A549 (cell line): ENCODE measurements at regions not wholly inside any gene's neighbourhood (a gene's known extent, or its start where the extent isn't known, plus 50 kb on each side); places are given as distances from the start of the nearest gene placed in this dataset.

Experiments
- ATAC-seq, 2 experiments: fragments of 200-7000 bp in 1 of 2; fragments of >200 bp in 1 of 2; cut with Nextera tagmentation in 1 of 2; cut with Tn5 transposase in 1 of 2; 3 replicates each; pipeline versions ENCODE4 v1.8.0 to v1.9.1; 2018 to 2020; ENCODE audit warnings: mild to moderate bottlenecking in 1 of 2, moderate library complexity in 1 of 2
- CTCF ChIA-PET: fragments of 300-600 bp; sonication (Branson Sonifier 250); formaldehyde crosslinking; extraction: SDS; loops from one replicate; lab custom pipeline; 2021; ENCODE audit warnings: antibody characterized with exemption, inconsistent platforms; lab: Yijun Ruan, JAX
- POLR2A ChIA-PET: fragments of 350-600 bp; formaldehyde crosslinking; extraction: SDS; loops from one replicate; lab custom pipeline; 2021; ENCODE audit warnings: antibody characterized with exemption, inconsistent platforms; lab: Yijun Ruan, JAX
- DNase-seq, 2 experiments: peaks; one replicate each; pipeline versions ENCODE4 v3.0.0 to v3.0.0-alpha.2; 2011 to 2016; ENCODE audit warnings: low read depth in 1 of 2, low spot score in 1 of 2
- FAIRE-seq: peaks from 2 replicates; lab custom pipeline; 2011; peaks lifted over from hg19 to GRCh38; lab: Jason Lieb, UNC
- H3K27ac ChIP-seq, 2 experiments: fragments of >200 bp; sonication (Bioruptor Twin); formaldehyde crosslinking; 3 replicates each; pipeline ENCODE4 v1.5.1; 2016 to 2017
- H3K4me1 ChIP-seq: fragments of >200 bp; sonication (Bioruptor Twin); formaldehyde crosslinking; 3 replicates; pipeline ENCODE4 v1.6.1; 2016
- H3K4me2 ChIP-seq: fragments of >200 bp; sonication (Bioruptor Twin); formaldehyde crosslinking; 3 replicates; pipeline ENCODE4 v1.6.1; 2016
- H3K4me3 ChIP-seq: fragments of >200 bp; sonication (Bioruptor Twin); formaldehyde crosslinking; 3 replicates; pipeline ENCODE4 v1.5.1; 2016
- H3K9me3 ChIP-seq: fragments of >200 bp; sonication (Bioruptor Twin); formaldehyde crosslinking; 3 replicates; pipeline ENCODE4 v1.6.1; 2016
- CBX2 ChIP-seq: fragments of 200-600 bp; sonication (generic); IDR thresholded peaks from 2 replicates; pipeline ENCODE4 v1.6.1; 2016; ENCODE audit warnings: low read depth, mild to moderate bottlenecking, borderline replicate concordance
- CBX8 ChIP-seq: fragments of 200-600 bp; sonication (generic); IDR thresholded peaks from 2 replicates; pipeline ENCODE4 v1.6.1; 2016
- CHD2 ChIP-seq: fragments of 150-350 bp; IDR thresholded peaks from 2 replicates; pipeline ENCODE4 v1.6.1; 2014; ENCODE audit warnings: low read length; ENCODE audit not compliant: partially characterized antibody
- ESRRA ChIP-seq: fragments of 150-350 bp; IDR thresholded peaks from 2 replicates; pipeline ENCODE4 v1.6.1; 2014; ENCODE audit warnings: mild to moderate bottlenecking, low read length, borderline replicate concordance
- HES2 ChIP-seq: fragments of >200 bp; sonication (Bioruptor Twin); formaldehyde crosslinking; IDR thresholded peaks from 2 replicates; pipeline ENCODE4 v1.6.1; 2016
- HOXB13 ChIP-seq: fragments of 250-450 bp; sonication (Bioruptor Pico); IDR thresholded peaks from 2 replicates; pipeline ENCODE4 v1.5.0; 2020; ENCODE audit warnings: low read depth, mild to moderate bottlenecking, moderate library complexity
- KDM1A ChIP-seq: fragments of 200-600 bp; sonication (generic); IDR thresholded peaks from 2 replicates; pipeline ENCODE4 v1.6.1; 2016; ENCODE audit warnings: low read depth, mild to moderate bottlenecking
- KDM5A ChIP-seq: fragments of 200-600 bp; sonication (generic); IDR thresholded peaks from 2 replicates; pipeline ENCODE4 v1.6.1; 2016; ENCODE audit warnings: antibody characterized with exemption, mild to moderate bottlenecking
- MAFK ChIP-seq: fragments of 450-650 bp; IDR thresholded peaks from 2 replicates; pipeline ENCODE4 v1.6.1; 2014; ENCODE audit not compliant: partially characterized antibody
- MAX ChIP-seq: IDR thresholded peaks from 2 replicates; pipeline ENCODE4 v1.6.1; 2012
- MYC ChIP-seq: IDR thresholded peaks from 2 replicates; pipeline ENCODE4 v1.6.1; 2012; ENCODE audit warnings: mild to moderate bottlenecking, inconsistent platforms, low read length, improper control_type of control experiment, borderline replicate concordance
- NFE2L2 ChIP-seq: fragments of 150-350 bp; conservative IDR thresholded peaks from 2 replicates; pipeline ENCODE4 v1.6.1; 2014; ENCODE audit warnings: low read length
- NPAS2 ChIP-seq: fragments of 250-450 bp; sonication (Bioruptor Pico); IDR thresholded peaks from 2 replicates; pipeline ENCODE4 v1.8.0; 2022; ENCODE audit warnings: mild to moderate bottlenecking, moderate library complexity, borderline replicate concordance
- PBX3 ChIP-seq: IDR thresholded peaks from 2 replicates; pipeline ENCODE4 v1.6.1; 2012
- PHF8 ChIP-seq: fragments of 200-600 bp; sonication (generic); IDR thresholded peaks from 2 replicates; pipeline ENCODE4 v1.6.1; 2016; ENCODE audit warnings: low read depth, mild to moderate bottlenecking, antibody characterized with exemption, moderate library complexity, borderline replicate concordance
- POLR2A ChIP-seq: IDR thresholded peaks from 2 replicates; pipeline ENCODE4 v1.6.1; 2012; ENCODE audit warnings: mild to moderate bottlenecking, low read length
- REST ChIP-seq: fragments of 200-600 bp; sonication (generic); IDR thresholded peaks from 2 replicates; pipeline ENCODE4 v1.6.1; 2016; ENCODE audit warnings: antibody characterized with exemption, mild to moderate bottlenecking, moderate library complexity
- TFCP2L1 ChIP-seq: fragments of 250-450 bp; sonication (Bioruptor Pico); IDR thresholded peaks from 2 replicates; pipeline ENCODE4 v1.5.0; 2021; ENCODE audit warnings: mild to moderate bottlenecking
- ZC3H11A ChIP-seq: fragments of 450-650 bp; IDR thresholded peaks from 2 replicates; pipeline ENCODE4 v1.6.1; 2014; ENCODE audit warnings: antibody characterized with exemption, mild to moderate bottlenecking
- ZNF302 ChIP-seq: fragments of 250-450 bp; sonication (Bioruptor Pico); IDR thresholded peaks from 2 replicates; pipeline ENCODE4 v1.9.0; 2021; ENCODE audit warnings: inconsistent platforms, mild to moderate bottlenecking, moderate library complexity
- WGBS: methylation state at CpG from one replicate; pipeline ENCODE4 v1.1.6; 2017; ENCODE audit errors: missing lambda C conversion rate; 5-methylcytosine and 5-hydroxymethylcytosine counted together
- TF ChIP-seq, protein P1 (sequence below): fragments of 250-450 bp; sonication (Bioruptor Pico); IDR thresholded peaks from 2 replicates; pipeline ENCODE4 v1.5.0; 2021; ENCODE audit warnings: mild to moderate bottlenecking, moderate library complexity, borderline replicate concordance
- TF ChIP-seq, protein P2 (sequence below): fragments of >200 bp; sonication (Bioruptor Twin); formaldehyde crosslinking; IDR thresholded peaks from 3 replicates; pipeline ENCODE4 v1.6.1; 2016
- TF ChIP-seq, protein P3 (sequence below): IDR thresholded peaks from 2 replicates; pipeline ENCODE4 v1.6.1; 2012; ENCODE audit warnings: low read depth, borderline replicate concordance

DNA sequence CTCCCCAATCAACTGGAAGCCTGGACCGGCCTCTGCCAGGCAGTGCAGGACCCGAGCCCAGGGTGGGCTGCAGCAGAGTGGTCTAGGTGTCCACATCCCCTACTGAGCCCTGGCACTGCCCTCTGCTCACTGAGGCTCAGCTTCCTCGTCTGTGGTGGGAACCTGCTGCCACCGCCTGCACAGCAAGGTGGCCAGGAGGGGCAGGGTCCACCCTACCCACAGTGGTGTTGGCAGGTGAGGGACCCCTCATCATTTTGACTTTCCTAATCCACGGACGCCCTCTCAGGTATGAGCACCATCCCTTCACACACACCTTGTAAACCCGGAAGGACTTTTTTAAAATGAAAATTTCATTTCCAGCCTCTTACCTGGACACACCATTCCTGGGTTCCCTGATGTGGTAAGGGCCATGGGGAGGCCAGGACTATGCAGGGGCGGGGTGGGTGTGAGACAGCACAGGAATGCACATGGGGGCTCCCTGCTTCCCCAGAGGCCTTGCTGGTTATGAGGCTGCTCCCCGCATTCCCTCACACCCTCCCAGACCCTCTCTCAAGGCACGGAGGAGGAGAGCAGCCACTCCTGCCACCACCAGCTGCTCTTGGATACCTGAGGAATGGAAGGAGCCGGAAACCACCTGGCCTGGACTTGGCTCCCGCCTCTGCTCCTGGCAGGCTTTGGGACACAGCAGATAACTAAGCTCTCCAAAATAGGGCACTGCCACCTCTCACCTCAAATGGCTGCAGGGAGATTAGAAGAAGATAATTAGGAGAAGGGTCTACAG lies 185.9 kb upstream of the TPM1 start:
- WGBS, result 90% methylated on average over 12 of the region's 12 CpGs
- Histone ChIP-seq H3K9me3 (peaks cover 16% of the 10 kb centered on the region; the same call in 2 of the 3 replicates), H3K4me1 (peaks cover 51% of the 10 kb centered on the region), H3K4me2 (no peak overlapping the region; the same call in 2 of the 3 replicates), H3K4me3 (no peak overlapping the region), H3K27ac (peak overlapping the region; percentile 50 to 85)
- TF ChIP-seq MAFK (no peak), CBX2 (no peak), NFE2L2 (no peak), ESRRA (no peak), CHD2 (no peak), TFCP2L1 (CRISPR knock-in tag) (no peak), ZNF302 (CRISPR knock-in tag) (no peak), HOXB13 (CRISPR knock-in tag) (no peak), KDM5A (no peak), KDM1A (no peak), ZC3H11A (no peak), PHF8 (no peak), MYC (no peak), NPAS2 (CRISPR knock-in tag) (no peak)
- TF ChIP-seq, protein P1, sequence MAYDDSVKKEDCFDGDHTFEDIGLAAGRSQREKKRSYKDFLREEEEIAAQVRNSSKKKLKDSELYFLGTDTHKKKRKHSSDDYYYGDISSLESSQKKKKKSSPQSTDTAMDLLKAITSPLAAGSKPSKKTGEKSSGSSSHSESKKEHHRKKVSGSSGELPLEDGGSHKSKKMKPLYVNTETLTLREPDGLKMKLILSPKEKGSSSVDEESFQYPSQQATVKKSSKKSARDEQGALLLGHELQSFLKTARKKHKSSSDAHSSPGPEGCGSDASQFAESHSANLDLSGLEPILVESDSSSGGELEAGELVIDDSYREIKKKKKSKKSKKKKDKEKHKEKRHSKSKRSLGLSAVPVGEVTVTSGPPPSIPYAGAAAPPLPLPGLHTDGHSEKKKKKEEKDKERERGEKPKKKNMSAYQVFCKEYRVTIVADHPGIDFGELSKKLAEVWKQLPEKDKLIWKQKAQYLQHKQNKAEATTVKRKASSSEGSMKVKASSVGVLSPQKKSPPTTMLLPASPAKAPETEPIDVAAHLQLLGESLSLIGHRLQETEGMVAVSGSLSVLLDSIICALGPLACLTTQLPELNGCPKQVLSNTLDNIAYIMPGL (CRISPR knock-in tag), result no peak
- TF ChIP-seq, protein P2, sequence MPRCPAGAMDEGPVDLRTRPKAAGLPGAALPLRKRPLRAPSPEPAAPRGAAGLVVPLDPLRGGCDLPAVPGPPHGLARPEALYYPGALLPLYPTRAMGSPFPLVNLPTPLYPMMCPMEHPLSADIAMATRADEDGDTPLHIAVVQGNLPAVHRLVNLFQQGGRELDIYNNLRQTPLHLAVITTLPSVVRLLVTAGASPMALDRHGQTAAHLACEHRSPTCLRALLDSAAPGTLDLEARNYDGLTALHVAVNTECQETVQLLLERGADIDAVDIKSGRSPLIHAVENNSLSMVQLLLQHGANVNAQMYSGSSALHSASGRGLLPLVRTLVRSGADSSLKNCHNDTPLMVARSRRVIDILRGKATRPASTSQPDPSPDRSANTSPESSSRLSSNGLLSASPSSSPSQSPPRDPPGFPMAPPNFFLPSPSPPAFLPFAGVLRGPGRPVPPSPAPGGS, result no peak
- no peak for FAIRE-seq
- ChIA-PET POLR2A (no interaction called here), CTCF (interaction anchor here (0.7 to 5.3 kb wide), 9 partner anchors 9 to 191 kb away, joined by 3 to 20 read pairs (median 5); no protein-coding TSS in a partner anchor)
- ATAC-seq, result peak; percentile 31 to 46; a peak in 3 of 6 replicates
- DNase-seq, result no peak

GRCh38 chr15:62857411-62857853 lies 185.1 kb upstream of the TPM1 start:
- 88% methylated on average over 5 of the region's 5 CpGs for WGBS
- no peak for FAIRE-seq
- H3K4me3 ChIP-seq, result no peak overlapping the region
- H3K27ac ChIP-seq, result peak overlapping the region; percentile 50 to 85
- peak; percentile 23 to 47 for DNase-seq
- peak; percentile 35 to 46; a peak in 3 of 6 replicates for ATAC-seq
- peaks cover 43% of the 10 kb centered on the region for H3K4me1 ChIP-seq
- ChIA-PET POLR2A (no interaction called here), CTCF (interaction anchor here (0.6 to 5.3 kb wide), 10 partner anchors 9 to 190 kb away, joined by 3 to 20 read pairs (median 5); no protein-coding TSS in a partner anchor)
- peak; percentile 30 for TF ChIP-seq MAFK
- no peak for TF ChIP-seq TFCP2L1 (CRISPR knock-in tag)
- 0 out of 2 replicates have a peak, but pooled peaks have one; percentile 25 for TF ChIP-seq MAX
- peak overlapping the region; percentile 10; the same call in 1 of the 3 replicates for H3K4me2 ChIP-seq
- H3K9me3 ChIP-seq, result peaks cover 16% of the 10 kb centered on the region; the same call in 2 of the 3 replicates

DNA sequence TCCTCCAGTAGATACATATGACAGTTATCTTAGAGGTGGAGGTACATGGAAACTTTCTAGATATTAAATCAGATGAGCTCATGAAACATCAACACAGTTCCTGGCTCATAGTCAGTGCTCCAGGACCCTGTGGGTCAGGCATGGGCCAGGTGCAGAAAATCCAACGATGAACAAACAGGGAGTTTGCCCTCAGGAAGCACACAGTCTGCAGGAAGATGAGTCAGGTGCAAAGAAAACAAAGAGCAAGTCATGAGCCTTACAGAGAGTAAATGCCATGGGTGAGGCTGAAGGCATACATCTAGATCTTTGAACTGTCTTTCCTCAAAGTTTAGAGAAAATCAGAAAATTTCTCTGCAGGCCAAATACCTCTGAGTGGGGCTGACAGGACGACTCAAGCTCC lies 184.2 kb upstream of the TPM1 start:
- FAIRE-seq (peak; percentile 18), ATAC-seq (peak in 1 of 2 experiments; percentile 62; a peak in 3 of 6 replicates), DNase-seq (peak in 1 of 2 experiments; percentile 61)
- Histone ChIP-seq H3K4me2 (0 out of 3 replicates have a peak overlapping the region, but pooled peaks have one; percentile 11), H3K4me3 (no peak overlapping the region), H3K4me1 (peaks cover 34% of the 10 kb centered on the region), H3K27ac (peak overlapping the region; percentile 50 to 85; a peak in 5 of 6 replicates), H3K9me3 (peaks cover 16% of the 10 kb centered on the region; the same call in 2 of the 3 replicates)
- ChIA-PET CTCF (interaction anchor here (0.8 to 5.3 kb wide), 7 partner anchors 10 to 189 kb away, joined by 3 to 20 read pairs (median 6); no protein-coding TSS in a partner anchor), POLR2A (no interaction called here)
- WGBS, result 21% methylated on average over 2 of the region's 2 CpGs
- TF ChIP-seq POLR2A (no peak), ZNF302 (CRISPR knock-in tag) (no peak), HES2 (peak; percentile 24; the same call in 1 of the 2 replicates), PBX3 (no peak), HOXB13 (CRISPR knock-in tag) (no peak), CBX8 (no peak), REST (no peak)
- TF ChIP-seq, protein P3, sequence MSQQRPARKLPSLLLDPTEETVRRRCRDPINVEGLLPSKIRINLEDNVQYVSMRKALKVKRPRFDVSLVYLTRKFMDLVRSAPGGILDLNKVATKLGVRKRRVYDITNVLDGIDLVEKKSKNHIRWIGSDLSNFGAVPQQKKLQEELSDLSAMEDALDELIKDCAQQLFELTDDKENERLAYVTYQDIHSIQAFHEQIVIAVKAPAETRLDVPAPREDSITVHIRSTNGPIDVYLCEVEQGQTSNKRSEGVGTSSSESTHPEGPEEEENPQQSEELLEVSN, result no peak
